ENCODE measurements at regions not wholly inside any gene's neighbourhood (a gene's known extent, or its start where the extent isn't known, plus 50 kb on each side); places are given as distances from the start of the nearest gene placed in this dataset.

DNA sequence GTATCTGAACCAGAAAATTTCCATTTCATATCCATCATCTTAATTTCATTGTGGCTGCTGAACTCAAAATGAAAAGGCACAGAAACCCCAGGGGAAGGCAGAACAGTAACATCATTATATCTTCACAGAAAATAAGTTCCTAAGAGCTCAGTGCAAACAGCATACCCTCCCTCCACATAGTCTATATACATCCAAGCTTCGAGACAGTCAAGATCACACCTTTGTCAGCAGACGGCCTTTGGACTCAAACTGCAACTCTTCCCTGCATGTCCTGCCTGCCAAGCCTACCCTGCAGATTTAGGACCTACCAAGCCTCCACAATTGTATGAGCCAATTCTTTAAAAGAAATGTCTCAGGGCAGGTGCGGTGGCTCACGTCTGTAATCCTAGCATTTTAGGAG is 502.1 kb downstream of the SUCLG1 start (continued):
- TF ChIP-seq, protein P1, sequence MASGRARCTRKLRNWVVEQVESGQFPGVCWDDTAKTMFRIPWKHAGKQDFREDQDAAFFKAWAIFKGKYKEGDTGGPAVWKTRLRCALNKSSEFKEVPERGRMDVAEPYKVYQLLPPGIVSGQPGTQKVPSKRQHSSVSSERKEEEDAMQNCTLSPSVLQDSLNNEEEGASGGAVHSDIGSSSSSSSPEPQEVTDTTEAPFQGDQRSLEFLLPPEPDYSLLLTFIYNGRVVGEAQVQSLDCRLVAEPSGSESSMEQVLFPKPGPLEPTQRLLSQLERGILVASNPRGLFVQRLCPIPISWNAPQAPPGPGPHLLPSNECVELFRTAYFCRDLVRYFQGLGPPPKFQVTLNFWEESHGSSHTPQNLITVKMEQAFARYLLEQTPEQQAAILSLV (tag; IDR thresholded peaks at IDR 0.05): no peak
- no peak for TF ChIP-seq ZNF282 (CRISPR knock-in tag; IDR thresholded peaks at IDR 0.05)
- no peak for TF ChIP-seq ZNF778 (CRISPR knock-in tag; IDR thresholded peaks at IDR 0.05)
- no peak for TF ChIP-seq HCFC1 (IDR thresholded peaks at IDR 0.05; ENCODE audit: low read depth, low read length)
- no peak for TF ChIP-seq MAX (CRISPR knock-in tag; IDR thresholded peaks at IDR 0.05)
- no peak for TF ChIP-seq CBX1 (IDR thresholded peaks at IDR 0.05; ENCODE audit: low read depth)

- no peaks in the 10 kb centered on the region for H3K27me3 ChIP-seq (ENCODE audit: control insufficient read depth in 2 of 2, insufficient read depth in 2 of 2, low read length in 2 of 2)
- ChIA-PET CTCF (ENCODE audit: low intra/inter-chr PET ratio) (no interaction called here), POLR2A (no interaction called here)
- peaks cover 3% of the 10 kb centered on the region for H3K9me1 ChIP-seq (ENCODE audit: control insufficient read depth, insufficient read depth, low read length)
- no peaks in the 10 kb centered on the region for H3K79me2 ChIP-seq (ENCODE audit: control insufficient read depth, insufficient read depth, low read length)
- in situ Hi-C loops (cut with MboI): no loop called here
- intact Hi-C loops (cut with micrococcal nuclease): no loop called here
- peaks cover 10 to 28% of the 10 kb centered on the region in 2 experiments; a peak in 4 of 5 replicates for H3K4me1 ChIP-seq (replicated peaks in 1 of 2; ENCODE audit: control insufficient read depth in 2 of 2, insufficient read depth in 2 of 2, low read length in 2 of 2)
- H3K36me3 ChIP-seq (ENCODE audit: control insufficient read depth, insufficient read depth, low read length): no peaks in the 10 kb centered on the region
- no peaks in the 10 kb centered on the region for H3K9me3 ChIP-seq (replicated peaks; ENCODE audit: control insufficient read depth, insufficient read depth, low read depth, low read length)
- H3K4me3 ChIP-seq: no peak overlapping the region
- no peak overlapping the region for H2AFZ ChIP-seq (ENCODE audit: low read depth, low read length)
- H3K27ac ChIP-seq (ENCODE audit: extremely low read depth, low read depth, low read length): no peak overlapping the region
- H3K9ac ChIP-seq (ENCODE audit: insufficient read depth in 1 of 2, low read depth in 2 of 2, low read length in 2 of 2): no peak overlapping the region
- H3K4me2 ChIP-seq (ENCODE audit: insufficient read depth, low read length): no peak overlapping the region
- FAIRE-seq (no peak), ATAC-seq (no peak), DNase-seq (ENCODE audit: extremely low read depth in 1 of 4, low spot score in 3 of 4) (no peak)
- WGBS (ENCODE audit: insufficient coverage, low coverage, missing lambda C conversion rate): 69% methylated on average over 1 of the region's 1 CpG
- BruUV-seq (replicated peaks): no TSS peak
- no peaks in the 10 kb centered on the region for H4K20me1 ChIP-seq (replicated peaks; ENCODE audit: control insufficient read depth, insufficient read depth, low read length)
- TF ChIP-seq, protein P2, sequence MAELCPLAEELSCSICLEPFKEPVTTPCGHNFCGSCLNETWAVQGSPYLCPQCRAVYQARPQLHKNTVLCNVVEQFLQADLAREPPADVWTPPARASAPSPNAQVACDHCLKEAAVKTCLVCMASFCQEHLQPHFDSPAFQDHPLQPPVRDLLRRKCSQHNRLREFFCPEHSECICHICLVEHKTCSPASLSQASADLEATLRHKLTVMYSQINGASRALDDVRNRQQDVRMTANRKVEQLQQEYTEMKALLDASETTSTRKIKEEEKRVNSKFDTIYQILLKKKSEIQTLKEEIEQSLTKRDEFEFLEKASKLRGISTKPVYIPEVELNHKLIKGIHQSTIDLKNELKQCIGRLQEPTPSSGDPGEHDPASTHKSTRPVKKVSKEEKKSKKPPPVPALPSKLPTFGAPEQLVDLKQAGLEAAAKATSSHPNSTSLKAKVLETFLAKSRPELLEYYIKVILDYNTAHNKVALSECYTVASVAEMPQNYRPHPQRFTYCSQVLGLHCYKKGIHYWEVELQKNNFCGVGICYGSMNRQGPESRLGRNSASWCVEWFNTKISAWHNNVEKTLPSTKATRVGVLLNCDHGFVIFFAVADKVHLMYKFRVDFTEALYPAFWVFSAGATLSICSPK (IDR thresholded peaks at IDR 0.05; ENCODE audit: borderline replicate concordance): no peak
- TF ChIP-seq PTRF (tag; IDR thresholded peaks at IDR 0.05) (no peak), ZNF431 (CRISPR knock-in tag; IDR thresholded peaks at IDR 0.05) (no peak), ZNF184 (CRISPR knock-in tag; IDR thresholded peaks at IDR 0.05) (no peak), CEBPG (CRISPR knock-in tag; IDR thresholded peaks at IDR 0.05) (no peak), CEBPG (tag; conservative IDR thresholded peaks at IDR 0.05 in 1 of 2, IDR thresholded peaks at IDR 0.05 in 1 of 2) (no peak), HEY1 (CRISPR knock-in tag; IDR thresholded peaks at IDR 0.05; ENCODE audit: borderline replicate concordance) (no peak), NRF1 (conservative IDR thresholded peaks at IDR 0.05 in 1 of 2, IDR thresholded peaks at IDR 0.05 in 1 of 2) (no peak), POLR3G (IDR thresholded peaks at IDR 0.05; ENCODE audit: extremely low read depth, insufficient read length, insufficient replicate concordance) (no peak)
These were observed 505.4 kb downstream of the SUCLG1 start for GRCh38 chr2:83953697-83954096.
